KBM-7 (cell line): ENCODE measurements at regions not wholly inside any gene's neighbourhood (a gene's known extent, or its start where the extent isn't known, plus 50 kb on each side); places are given as distances from the start of the nearest gene placed in this dataset.

Source experiments
- DNase-seq: peaks from one replicate; pipeline ENCODE4 v3.0.0-alpha.2; 2015
- in situ Hi-C: fragments of 300-500 bp; cut with MboI; formaldehyde crosslinking; loops from 2 replicates; pipeline ENCODE4 v1.14.3; 2020; ENCODE audit warnings: low sequenced_read_pairs, low pct_unique_long_range_greater_than_20kb, mixed read lengths

GRCh38 chr3:1774597-1774996 lies 324.1 kb upstream of the CNTN4 start:
- no peak for DNase-seq
- in situ Hi-C loops = no loop called here

DNA sequence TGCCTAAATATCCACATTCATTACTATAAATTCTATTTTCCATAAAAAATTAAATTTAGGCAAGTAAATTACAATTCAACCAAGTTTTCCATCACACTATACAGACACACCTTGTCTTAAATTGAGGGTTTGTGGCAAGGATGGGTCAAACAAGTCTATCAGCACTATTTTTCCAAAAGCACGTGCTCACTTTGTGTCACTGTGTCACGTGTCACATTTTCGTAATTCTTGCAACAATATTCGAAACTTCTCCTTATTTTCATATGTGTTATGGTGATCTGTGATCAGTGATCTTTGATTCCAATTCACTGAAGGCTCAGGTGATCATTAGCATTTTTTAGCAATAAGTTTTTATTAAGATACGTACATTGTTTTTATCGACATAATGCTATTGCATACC lies 323.3 kb upstream of the CNTN4 start:
- DNase-seq = no peak
- in situ Hi-C loops = no loop called here

DNA sequence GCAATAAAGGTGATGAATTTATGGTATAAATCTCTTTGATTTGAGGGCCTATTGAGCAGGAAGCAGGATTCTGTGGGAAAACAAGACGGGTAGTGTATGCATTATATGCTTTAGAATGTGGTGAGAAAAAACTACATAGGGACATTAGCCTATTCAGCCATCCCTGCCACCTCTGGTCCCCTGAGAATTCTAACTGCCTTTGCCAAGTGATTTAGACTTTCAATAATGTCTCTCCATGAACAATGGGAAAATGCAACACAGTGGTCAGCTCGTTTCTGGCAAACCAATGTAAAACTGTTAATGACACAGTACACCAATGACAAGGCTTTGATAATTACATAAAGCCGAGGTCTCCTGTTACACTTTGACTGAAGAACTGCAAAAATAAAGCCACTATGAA lies 314.7 kb upstream of the CNTN4 start:
- in situ Hi-C loops = no loop called here
- DNase-seq = no peak

GRCh38 chr3:1787094-1787493 lies 311.6 kb upstream of the CNTN4 start:
- in situ Hi-C loops = no loop called here
- no peak for DNase-seq

GRCh38 chr3:1792466-1792865 lies 306.2 kb upstream of the CNTN4 start:
- in situ Hi-C loops = no loop called here
- DNase-seq = no peak

DNA sequence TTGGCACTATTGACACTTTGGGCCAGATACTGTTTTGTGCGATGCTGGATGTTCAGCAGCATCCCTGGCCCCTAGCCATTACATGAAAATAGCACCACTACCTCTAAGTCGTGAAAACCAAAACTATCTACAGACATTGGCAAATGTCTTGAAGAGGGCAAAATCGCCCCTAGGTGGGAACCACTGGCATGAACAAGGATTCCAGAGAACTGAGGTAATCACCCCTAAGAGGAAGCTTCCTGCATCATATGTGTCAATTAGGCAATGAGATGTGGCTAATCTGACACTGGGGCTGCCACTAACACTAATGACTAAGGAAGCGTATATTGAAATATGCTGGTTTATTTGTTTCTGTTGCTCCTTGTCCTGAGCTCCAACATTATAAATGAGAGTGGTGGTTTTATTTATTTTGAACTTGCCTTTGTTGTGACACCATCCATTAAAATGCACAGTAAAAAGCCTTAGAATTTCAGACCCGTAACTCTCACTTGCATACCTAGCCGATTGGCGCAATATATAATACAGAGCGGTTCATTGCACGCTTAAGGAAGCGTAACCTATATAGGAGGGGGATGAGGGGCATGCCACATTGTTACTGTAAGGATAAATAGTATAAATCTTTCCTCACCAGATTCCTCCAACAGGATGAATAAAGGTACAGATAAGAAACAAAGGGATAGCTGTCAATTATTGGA lies 299.8 kb upstream of the CNTN4 start:
- in situ Hi-C loops = no loop called here
- no peak for DNase-seq

GRCh38 chr3:1805331-1805730 lies 293.3 kb upstream of the CNTN4 start:
- DNase-seq = no peak
- in situ Hi-C loops = no loop called here

DNA sequence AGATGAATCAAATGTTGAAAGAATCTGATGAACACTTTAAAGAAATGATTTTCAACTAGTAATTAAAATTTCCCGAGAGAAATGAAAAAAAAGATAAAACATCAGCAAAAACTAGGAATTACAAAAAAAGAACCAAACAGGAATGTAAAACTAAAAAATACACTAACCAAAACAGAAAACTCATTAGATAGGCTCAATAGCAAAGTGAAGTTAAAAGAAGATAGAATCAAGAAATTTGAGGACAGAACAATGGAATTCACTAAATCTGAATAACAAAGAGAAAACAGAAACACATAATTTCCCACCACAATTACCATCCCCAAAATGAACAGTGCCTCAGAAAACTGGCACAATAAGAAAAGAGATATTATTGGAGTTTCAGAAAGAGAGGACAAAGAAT lies 290.1 kb upstream of the CNTN4 start:
- DNase-seq = no peak
- in situ Hi-C loops = no loop called here

DNA sequence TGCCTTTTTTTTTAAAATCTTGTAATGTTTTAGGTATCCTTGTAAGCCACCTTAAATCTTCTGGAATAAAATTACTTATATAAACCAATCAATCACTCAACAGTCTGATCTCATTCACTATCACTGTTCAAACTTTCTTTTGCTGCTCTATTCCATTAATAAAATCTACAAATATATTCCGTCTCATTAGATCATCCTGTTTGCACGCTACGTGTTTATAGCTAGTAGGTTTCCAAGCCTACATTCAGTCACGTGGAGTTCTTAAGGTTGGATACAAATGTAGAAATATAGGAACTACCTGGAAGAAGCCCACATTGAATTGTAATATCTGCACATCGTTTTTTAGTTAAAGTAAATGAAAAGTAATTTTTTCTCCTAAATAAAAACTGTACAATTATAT lies 274.8 kb upstream of the CNTN4 start:
- no peak for DNase-seq
- in situ Hi-C loops = no loop called here

DNA sequence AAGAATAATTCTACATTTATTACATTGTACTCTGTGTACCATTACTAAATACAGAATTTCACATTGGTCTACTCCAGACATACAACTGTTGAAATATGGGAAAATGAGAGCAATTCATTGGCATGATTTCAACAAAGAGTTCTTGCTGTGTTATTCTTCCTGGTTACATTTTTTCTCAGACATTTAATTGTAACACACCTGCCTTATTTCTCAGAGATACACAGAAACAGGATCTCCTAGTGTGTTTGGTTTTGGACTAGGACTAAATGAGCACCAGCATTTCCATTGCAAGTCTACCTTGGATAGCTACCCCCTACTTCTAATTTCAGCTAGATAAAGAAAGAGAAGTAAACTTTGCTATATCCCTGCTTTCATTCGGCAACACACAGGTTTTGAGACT lies 274.3 kb upstream of the CNTN4 start:
- in situ Hi-C loops = no loop called here

DNA sequence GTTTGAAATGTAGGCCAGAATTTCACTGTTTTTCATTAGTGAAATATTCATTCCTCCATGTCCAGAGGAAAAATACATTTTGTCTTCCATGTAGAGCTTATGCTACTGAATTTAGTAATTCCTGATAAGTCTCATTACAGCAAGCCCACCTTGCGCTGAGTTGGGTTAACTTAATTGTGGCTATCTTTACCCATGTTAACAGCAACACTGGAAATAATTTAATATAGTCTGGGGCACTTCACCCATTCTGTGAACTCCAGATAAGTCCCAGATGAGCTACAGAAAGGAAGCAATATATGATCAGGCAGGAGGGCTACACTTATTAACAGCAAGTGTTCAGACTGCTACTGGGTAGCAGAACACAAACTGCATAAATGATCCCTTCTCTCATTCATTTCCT lies 270.1 kb upstream of the CNTN4 start:
- DNase-seq = no peak
- in situ Hi-C loops = no loop called here

More for the DNA sequence above, 274.3 kb upstream of the CNTN4 start:
- DNase-seq = no peak

GRCh38 chr3:1830851-1831250 lies 267.8 kb upstream of the CNTN4 start:
- in situ Hi-C loops = no loop called here
- DNase-seq = no peak

GRCh38 chr3:1832395-1832794 lies 266.3 kb upstream of the CNTN4 start:
- in situ Hi-C loops = no loop called here
- no peak for DNase-seq

- in situ Hi-C loops = no loop called here
- DNase-seq = no peak
Observed at GRCh38 chr3:1843111-1843510, 255.6 kb upstream of the CNTN4 start.

GRCh38 chr3:1847571-1847970 lies 251.1 kb upstream of the CNTN4 start:
- no peak for DNase-seq

DNA sequence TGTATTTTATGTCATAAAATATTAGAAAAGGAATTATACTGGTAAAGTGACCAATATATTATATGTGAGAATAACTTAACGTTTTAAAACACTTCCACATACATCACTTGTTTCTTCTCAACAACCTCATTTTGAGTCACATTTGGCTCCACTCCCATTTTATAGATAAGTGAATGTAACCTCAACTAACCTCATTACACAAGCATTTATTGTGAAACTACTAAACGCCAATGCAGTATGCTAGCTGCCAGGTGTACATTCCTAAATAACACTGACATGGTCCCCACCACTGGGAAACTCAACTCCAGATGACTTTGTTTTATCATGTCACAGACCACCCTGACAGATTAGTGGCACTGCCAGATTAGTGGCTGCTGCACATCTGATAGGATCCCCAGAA lies 249.7 kb upstream of the CNTN4 start:
- DNase-seq = no peak
- in situ Hi-C loops = no loop called here

More at GRCh38 chr3:1847571-1847970, 251.1 kb upstream of the CNTN4 start:
- in situ Hi-C loops = no loop called here

GRCh38 chr3:1852950-1853349 lies 245.7 kb upstream of the CNTN4 start:
- DNase-seq = no peak
- in situ Hi-C loops = no loop called here

- in situ Hi-C loops = no loop called here
- no peak for DNase-seq
Observed at GRCh38 chr3:1855841-1856240, 242.8 kb upstream of the CNTN4 start.

GRCh38 chr3:1870738-1871137 lies 227.9 kb upstream of the CNTN4 start:
- no peak for DNase-seq
- in situ Hi-C loops = no loop called here

GRCh38 chr3:1883534-1883933 lies 215.1 kb upstream of the CNTN4 start:
- in situ Hi-C loops = no loop called here
- DNase-seq = no peak

GRCh38 chr3:1892459-1892858 lies 206.2 kb upstream of the CNTN4 start:
- in situ Hi-C loops = no loop called here
- no peak for DNase-seq

GRCh38 chr3:1902416-1902815 lies 196.2 kb upstream of the CNTN4 start:
- DNase-seq = no peak
- in situ Hi-C loops = no loop called here
